Gastroesophageal sphincter (tissue), 4 donors: ENCODE measurements at regions not wholly inside any gene's neighbourhood (a gene's known extent, or its start where the extent isn't known, plus 50 kb on each side); places are given as distances from the start of the nearest gene placed in this dataset.

Experiments
- ATAC-seq: fragments of 150-250 bp; one replicate; pipeline ENCODE4 v1.9.1; 2016; ENCODE audit warnings: mild to moderate bottlenecking, moderate library complexity
- H3K27ac ChIP-seq, 4 donors: fragments of 200-600 bp; sonication (generic) in 3 of 4; 1 replicate in 3 of 4; 2 replicates in 1 of 4; pipeline ENCODE4 v1.5.1; 2016 to 2019
- H3K27me3 ChIP-seq: fragments of 200-600 bp; sonication (generic); one replicate; pipeline ENCODE4 v1.5.1; 2019
- H3K36me3 ChIP-seq, 2 donors: fragments of 200-600 bp; sonication (generic); one replicate each; pipeline ENCODE4 v1.5.1; 2019; ENCODE audit warnings: control low read depth in 1 of 2
- H3K4me1 ChIP-seq, 3 donors: fragments of 200-600 bp; sonication (generic); 1 replicate in 2 of 3; 2 replicates in 1 of 3; pipeline ENCODE4 v1.5.1; 2016 to 2019; ENCODE audit warnings: control low read depth in 2 of 3
- H3K4me3 ChIP-seq, 2 donors: fragments of 200-600 bp; sonication (generic); one replicate each; pipeline ENCODE4 v1.5.1; 2019; ENCODE audit warnings: mild to moderate bottlenecking in 1 of 2, moderate library complexity in 1 of 2
- H3K9me3 ChIP-seq, 3 donors: fragments of 200-600 bp; sonication (generic); one replicate each; pipeline ENCODE4 v1.5.1; 2017 to 2019; ENCODE audit warnings: control low read depth in 2 of 3
- CTCF ChIP-seq, 4 experiments: fragments of 200-600 bp in 2 of 4; fragments of 450-650 bp in 2 of 4; sonication (generic) in 1 of 4; IDR thresholded peaks; one replicate each; pipeline ENCODE4 v1.5.1; 2017 to 2019; ENCODE audit warnings: antibody characterized with exemption in 4 of 4, mild to moderate bottlenecking in 2 of 4, moderate library complexity in 2 of 4
- EP300 ChIP-seq: sonication (generic); formaldehyde crosslinking; IDR thresholded peaks from one replicate; pipeline ENCODE4 v1.6.1; 2017; ENCODE audit warnings: antibody characterized with exemption, mild to moderate bottlenecking
- POLR2A ChIP-seq, 2 donors: fragments of 450-650 bp; IDR thresholded peaks; one replicate each; pipeline ENCODE4 v1.6.1; 2017; ENCODE audit warnings: antibody characterized with exemption in 2 of 2, mild to moderate bottlenecking in 2 of 2, moderate library complexity in 1 of 2
- POLR2AphosphoS5 ChIP-seq: sonication (generic); formaldehyde crosslinking; IDR thresholded peaks from one replicate; pipeline ENCODE4 v1.6.1; 2017; ENCODE audit warnings: antibody characterized with exemption
- WGBS, 2 donors: methylation state at CpG; one replicate each; pipeline ENCODE4 v1.1.5; 2018; ENCODE audit warnings: low coverage in 1 of 2; 5-methylcytosine and 5-hydroxymethylcytosine counted together

DNA sequence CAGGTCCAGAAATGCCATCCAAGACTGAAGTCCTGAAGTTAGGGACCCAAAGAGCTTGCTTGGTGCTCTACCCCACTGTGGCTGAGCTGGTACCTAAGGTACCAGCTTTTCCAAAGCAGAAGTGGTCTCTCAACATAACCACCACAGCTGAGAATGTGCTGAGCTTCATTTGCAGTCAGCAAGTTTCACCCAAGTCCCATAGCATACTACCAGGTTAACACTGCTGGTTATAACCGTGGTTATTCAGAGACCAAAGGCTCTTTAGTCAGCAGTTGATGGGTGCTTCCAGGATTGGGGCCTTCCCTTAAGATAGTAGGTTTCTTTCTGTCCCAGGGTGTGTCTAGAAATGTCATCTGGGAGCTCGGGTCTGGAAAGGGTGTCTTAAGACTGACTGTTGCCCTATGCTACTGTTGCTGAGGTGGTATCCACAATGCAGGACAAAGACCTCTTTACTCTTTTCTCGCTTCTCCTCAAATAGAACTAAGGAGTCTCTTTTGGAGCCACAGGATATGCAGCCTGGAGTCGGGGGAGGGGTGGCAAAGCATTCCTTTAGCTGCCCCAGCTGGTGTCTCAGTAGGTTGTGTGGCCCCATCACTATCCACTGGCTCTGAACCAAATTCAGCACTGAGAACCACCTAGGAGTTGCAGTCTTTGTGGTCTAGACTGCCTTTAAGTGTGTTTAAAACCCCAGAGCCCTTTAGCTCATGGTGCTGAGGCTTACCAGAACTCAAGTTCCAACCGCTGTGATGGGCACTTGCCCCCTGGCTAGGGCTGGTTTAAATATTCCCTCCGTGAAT, 354.9 kb upstream of the SEMA3C start:
- Histone ChIP-seq H3K4me3 (no peak overlapping the region), H3K9me3 (no peaks in the 10 kb centered on the region), H3K4me1 (no peaks in the 10 kb centered on the region), H3K27ac (no peak overlapping the region), H3K27me3 (no peaks in the 10 kb centered on the region), H3K36me3 (no peaks in the 10 kb centered on the region)
- TF ChIP-seq EP300 (no peak), POLR2AphosphoS5 (no peak), POLR2A (IDR thresholded peaks at IDR 0.05) (no peak), CTCF (IDR thresholded peaks at IDR 0.05) (no peak)
- no peak for ATAC-seq
- WGBS, 2 donors, result 43 to 86% methylated on average over 1 to 4 of the region's 6 CpGs

- no peak for ATAC-seq
- TF ChIP-seq EP300 (no peak), POLR2A (IDR thresholded peaks at IDR 0.05) (no peak), POLR2AphosphoS5 (no peak)
- Histone ChIP-seq H3K9me3 (no peaks in the 10 kb centered on the region), H3K36me3 (no peaks in the 10 kb centered on the region), H3K27ac (no peak overlapping the region), H3K4me1 (no peaks in the 10 kb centered on the region), H3K4me3 (no peak overlapping the region), H3K27me3 (no peaks in the 10 kb centered on the region)
- WGBS, 2 donors, result 86 to 100% methylated on average over 1 of the region's 1 CpG
Observed at GRCh38 chr7:81272176-81272575, 353.3 kb upstream of the SEMA3C start.

GRCh38 chr7:81268551-81268950, 349.7 kb upstream of the SEMA3C start:
- TF ChIP-seq CTCF (IDR thresholded peaks at IDR 0.05), result no peak
- TF ChIP-seq POLR2A (IDR thresholded peaks at IDR 0.05), result no peak
- TF ChIP-seq POLR2AphosphoS5, result no peak
- TF ChIP-seq EP300, result no peak
- Histone ChIP-seq H3K36me3 (no peaks in the 10 kb centered on the region), H3K9me3 (peaks cover 0 to 6% (median 0%) of the 10 kb centered on the region in 3 donors), H3K27ac (no peak overlapping the region), H3K4me1 (no peaks in the 10 kb centered on the region), H3K27me3 (no peaks in the 10 kb centered on the region), H3K4me3 (no peak overlapping the region)
- WGBS, 2 donors, result 93 to 94% methylated on average over 1 of the region's 1 CpG
- no peak for ATAC-seq

- H3K4me1 ChIP-seq, result no peaks in the 10 kb centered on the region
- no peak overlapping the region for H3K4me3 ChIP-seq
- no peaks in the 10 kb centered on the region for H3K27me3 ChIP-seq
- H3K27ac ChIP-seq, result no peak overlapping the region
- no peaks in the 10 kb centered on the region for H3K36me3 ChIP-seq
- ATAC-seq, result no peak
- WGBS, 2 donors, result 29 to 67% methylated on average over 1 to 2 of the region's 2 CpGs
- no peak for TF ChIP-seq CTCF (IDR thresholded peaks at IDR 0.05)
- no peak for TF ChIP-seq EP300
- TF ChIP-seq POLR2AphosphoS5, result no peak
- TF ChIP-seq POLR2A (IDR thresholded peaks at IDR 0.05), result no peak
- peaks cover 0 to 6% (median 0%) of the 10 kb centered on the region in 3 donors for H3K9me3 ChIP-seq
Observed at GRCh38 chr7:81267508-81267907, 348.7 kb upstream of the SEMA3C start.

DNA sequence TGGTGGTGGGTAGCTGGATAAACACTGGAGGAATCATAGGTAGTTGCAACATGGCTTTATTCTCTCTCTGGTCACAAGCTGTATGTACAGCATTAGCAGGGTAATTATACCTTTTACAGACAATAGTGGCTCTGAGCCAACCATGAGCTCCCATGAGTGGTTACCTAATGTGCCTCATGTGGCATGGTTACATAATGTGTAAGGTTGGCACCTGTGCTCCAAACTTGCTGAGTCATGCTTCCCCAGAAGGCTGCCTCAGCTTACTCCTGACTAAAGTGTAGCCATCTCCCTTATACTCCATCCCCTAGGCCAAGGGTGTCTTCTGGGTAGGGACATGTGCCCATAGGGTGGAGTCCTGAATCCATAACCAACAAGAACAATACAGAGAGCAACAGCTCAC, 345.3 kb upstream of the SEMA3C start:
- peaks cover 0 to 26% (median 0%) of the 10 kb centered on the region in 3 donors for H3K9me3 ChIP-seq
- no peaks in the 10 kb centered on the region for H3K36me3 ChIP-seq
- no peak for ATAC-seq
- TF ChIP-seq EP300 (no peak), POLR2AphosphoS5 (no peak), CTCF (IDR thresholded peaks at IDR 0.05) (no peak), POLR2A (IDR thresholded peaks at IDR 0.05) (no peak)
- no peaks in the 10 kb centered on the region for H3K4me1 ChIP-seq
- no peaks in the 10 kb centered on the region for H3K27me3 ChIP-seq
- H3K27ac ChIP-seq, result no peak overlapping the region
- no peak overlapping the region for H3K4me3 ChIP-seq
